BJ (cell line): ENCODE measurements at regions not wholly inside any gene's neighbourhood (a gene's known extent, or its start where the extent isn't known, plus 50 kb on each side); places are given as distances from the start of the nearest gene placed in this dataset.

ENCODE experiments used
- CTCF ChIA-PET: fragments of 350-600 bp; formaldehyde crosslinking; extraction: SDS; loops from one replicate; lab custom pipeline; 2021; ENCODE audit warnings: antibody characterized with exemption, inconsistent platforms; lab: Yijun Ruan, JAX
- POLR2A ChIA-PET: fragments of 300-600 bp; sonication (Branson Sonifier 250); formaldehyde crosslinking; extraction: SDS; loops from one replicate; lab custom pipeline; 2021; ENCODE audit warnings: antibody characterized with exemption; lab: Charles Lee
- DNase-seq: peaks from one replicate; pipeline ENCODE4 v3.0.0-alpha.2; 2011; ENCODE audit warnings: low read depth
- H3K27me3 ChIP-seq: 2 replicates; pipeline ENCODE4 v1.6.0; 2011; ENCODE audit warnings: low read length; ENCODE audit not compliant: control insufficient read depth, insufficient read depth
- H3K36me3 ChIP-seq: 2 replicates; pipeline ENCODE4 v1.5.1; 2011; ENCODE audit warnings: low read length; ENCODE audit not compliant: control insufficient read depth, insufficient read depth
- H3K4me3 ChIP-seq: 2 replicates; pipeline ENCODE4 v1.5.1; 2011; ENCODE audit warnings: low read depth, mild to moderate bottlenecking, control low read depth, low read length
- CTCF ChIP-seq: IDR thresholded peaks from 2 replicates; pipeline ENCODE4 v1.5.1; 2011; ENCODE audit warnings: low read depth, mild to moderate bottlenecking, control low read depth, inconsistent platforms, low read length, moderate library complexity; ENCODE audit not compliant: insufficient read depth

DNA sequence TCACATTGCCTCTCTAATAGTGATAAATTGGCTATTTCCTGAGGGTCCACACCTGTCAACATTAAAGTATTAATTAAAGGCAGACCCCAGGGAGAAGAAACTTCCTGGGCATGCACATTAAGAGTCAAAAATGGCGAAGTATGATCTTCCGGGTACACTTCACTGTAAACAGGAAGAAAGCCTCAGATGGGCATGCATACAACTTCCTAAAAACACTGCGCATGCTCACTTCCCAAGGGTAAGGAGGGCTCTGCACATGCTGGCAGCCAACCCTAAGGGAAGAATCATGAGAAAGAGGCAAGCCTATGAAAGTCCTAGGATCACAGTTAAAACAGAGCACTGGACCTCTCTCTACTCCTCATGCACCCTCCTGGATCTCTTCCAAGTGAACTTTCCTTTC, 80.1 kb upstream of the IMMP2L start:
- no peak for TF ChIP-seq CTCF
- Histone ChIP-seq H3K4me3 (no peak overlapping the region), H3K27me3 (no peaks in the 10 kb centered on the region), H3K36me3 (no peaks in the 10 kb centered on the region)
- ChIA-PET CTCF (no interaction called here), POLR2A (no interaction called here)
- no peak for DNase-seq

DNA sequence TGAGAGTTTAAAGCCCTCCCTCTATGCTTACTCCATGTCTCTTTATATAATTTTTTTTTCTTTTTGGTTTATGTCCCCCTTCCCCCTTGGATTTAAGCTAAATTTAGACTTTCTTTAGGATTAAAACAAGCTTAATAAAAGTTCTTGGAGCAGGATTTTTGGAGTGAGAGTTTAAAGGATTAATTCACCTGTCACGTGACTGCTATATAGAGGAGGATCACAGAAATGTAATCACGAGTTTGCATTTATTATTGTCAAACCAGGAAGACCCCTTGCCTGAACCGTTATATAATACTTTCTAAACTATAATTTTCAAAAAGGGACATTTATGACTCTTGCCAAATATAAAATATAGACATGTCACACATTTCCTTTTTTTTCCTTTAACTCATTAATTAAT, 78.1 kb upstream of the IMMP2L start:
- no peak for DNase-seq
- ChIA-PET CTCF (no interaction called here), POLR2A (no interaction called here)
- no peak overlapping the region for H3K4me3 ChIP-seq
- TF ChIP-seq CTCF, result no peak
- no peaks in the 10 kb centered on the region for H3K27me3 ChIP-seq
- H3K36me3 ChIP-seq, result no peaks in the 10 kb centered on the region

GRCh38 chr7:111639934-111640333, 77.6 kb upstream of the IMMP2L start:
- DNase-seq, result peak; percentile 33
- H3K36me3 ChIP-seq, result no peaks in the 10 kb centered on the region
- ChIA-PET POLR2A (no interaction called here), CTCF (no interaction called here)
- H3K4me3 ChIP-seq, result no peak overlapping the region
- no peaks in the 10 kb centered on the region for H3K27me3 ChIP-seq
- no peak for TF ChIP-seq CTCF

- Histone ChIP-seq H3K4me3 (no peak overlapping the region), H3K27me3 (no peaks in the 10 kb centered on the region), H3K36me3 (no peaks in the 10 kb centered on the region)
- ChIA-PET CTCF (no interaction called here), POLR2A (no interaction called here)
- TF ChIP-seq CTCF, result no peak
- DNase-seq, result no peak
Measured at GRCh38 chr7:111638078-111638477, 75.8 kb upstream of the IMMP2L start.

GRCh38 chr7:111633878-111634277, 71.6 kb upstream of the IMMP2L start:
- no peak overlapping the region for H3K4me3 ChIP-seq
- no peaks in the 10 kb centered on the region for H3K36me3 ChIP-seq
- ChIA-PET POLR2A (no interaction called here), CTCF (interaction anchor here (0.7 kb wide), 1 partner anchor 8 kb away, joined by 3 read pairs; no protein-coding TSS in a partner anchor)
- TF ChIP-seq CTCF, result no peak
- DNase-seq, result no peak
- no peaks in the 10 kb centered on the region for H3K27me3 ChIP-seq
